H1 (cell line): ENCODE measurements at regions not wholly inside any gene's neighbourhood (a gene's known extent, or its start where the extent isn't known, plus 50 kb on each side); places are given as distances from the start of the nearest gene placed in this dataset.

Source experiments
- CTCF ChIA-PET: fragments of 300-600 bp; sonication (Branson Sonifier 250); formaldehyde crosslinking; loops from one replicate; lab custom pipeline; 2021; ENCODE audit not compliant: partially characterized antibody; lab: Charles Lee
- POLR2A ChIA-PET: fragments of 300-600 bp; sonication (Branson Sonifier 250); formaldehyde crosslinking; loops from one replicate; lab custom pipeline; 2021; ENCODE audit warnings: inconsistent platforms; ENCODE audit not compliant: partially characterized antibody; lab: Charles Lee
- DNase-seq, 2 experiments: peaks; one replicate each; pipeline versions ENCODE4 v3.0.0 to v3.0.0-alpha.2; 2010 to 2022; ENCODE audit warnings: low spot score in 2 of 2, low read depth in 1 of 2, mixed read lengths in 1 of 2
- FAIRE-seq: peaks from 2 replicates; lab custom pipeline; 2011; peaks lifted over from hg19 to GRCh38; lab: Jason Lieb, UNC
- H2AFZ ChIP-seq: 2 replicates; pipeline ENCODE4 v1.8.1; 2012; ENCODE audit warnings: low read length, inconsistent platforms
- H2AK5ac ChIP-seq: 2 replicates; pipeline ENCODE4 v1.6.1; 2013; ENCODE audit warnings: low read depth, low read length
- H2BK120ac ChIP-seq: replicated peaks from 2 replicates; pipeline ENCODE3; 2013; ENCODE audit warnings: low read depth, low read length, inconsistent platforms
- H2BK12ac ChIP-seq: 2 replicates; pipeline ENCODE4 v1.6.1; 2013; ENCODE audit warnings: low read depth, low read length
- H2BK15ac ChIP-seq: 2 replicates; pipeline ENCODE4 v1.6.1; 2013; ENCODE audit warnings: low read length
- H2BK20ac ChIP-seq: 2 replicates; pipeline ENCODE4 v1.6.1; 2013; ENCODE audit warnings: low read length
- H2BK5ac ChIP-seq: 2 replicates; pipeline ENCODE4 v1.6.1; 2013; ENCODE audit warnings: low read depth, low read length
- H3K14ac ChIP-seq: 2 replicates; pipeline ENCODE4 v1.6.1; 2013; ENCODE audit warnings: inconsistent platforms; ENCODE audit not compliant: insufficient read length
- H3K18ac ChIP-seq: 2 replicates; pipeline ENCODE4 v1.6.1; 2013; ENCODE audit warnings: low read length; ENCODE audit errors: extremely low read depth
- H3K23ac ChIP-seq: 2 replicates; pipeline ENCODE4 v1.6.1; 2013; ENCODE audit warnings: inconsistent platforms; ENCODE audit not compliant: insufficient read length
- H3K23me2 ChIP-seq: 2 replicates; pipeline ENCODE4 v1.6.1; 2013; ENCODE audit warnings: low read depth, low read length
- H3K27ac ChIP-seq: 2 replicates; pipeline ENCODE4 v1.6.1; 2011; ENCODE audit warnings: low read depth, low read length, inconsistent platforms
- H3K27me3 ChIP-seq, 4 experiments: replicated peaks in 1 of 4; 1 replicate in 1 of 4; 2 replicates in 3 of 4; pipeline versions ENCODE4 v1.6.1 to v1.8.1; 2011 to 2013; ENCODE audit warnings: low read length in 3 of 4, mild to moderate bottlenecking in 3 of 4, inconsistent platforms in 2 of 4, mixed read lengths in 2 of 4, moderate library complexity in 1 of 4; ENCODE audit not compliant: control insufficient read depth in 3 of 4, insufficient read depth in 3 of 4; ENCODE audit errors: extremely low read depth in 1 of 4
- H3K36me3 ChIP-seq, 4 experiments: 2 replicates each; pipeline versions ENCODE4 v1.6.1 to v1.8.1; 2011 to 2013; ENCODE audit warnings: mild to moderate bottlenecking in 4 of 4, low read length in 3 of 4, moderate library complexity in 2 of 4, control low read depth in 1 of 4, inconsistent platforms in 1 of 4; ENCODE audit not compliant: insufficient read depth in 4 of 4, control insufficient read depth in 2 of 4
- H3K4ac ChIP-seq: replicated peaks from 2 replicates; pipeline ENCODE3; 2013; ENCODE audit warnings: low read length, low read depth, mixed read lengths, inconsistent platforms; ENCODE audit not compliant: insufficient read length
- H3K4me1 ChIP-seq, 4 experiments: replicated peaks in 1 of 4; 1 replicate in 1 of 4; 2 replicates in 3 of 4; pipeline versions ENCODE4 v1.6.1 to v1.8.1; 2011 to 2013; ENCODE audit warnings: low read length in 3 of 4, inconsistent platforms in 2 of 4, mixed read lengths in 1 of 4; ENCODE audit not compliant: insufficient read depth in 4 of 4, control insufficient read depth in 3 of 4
- H3K4me2 ChIP-seq, 2 experiments: 2 replicates each; pipeline versions ENCODE4 v1.6.1 to v1.8.1; 2011 to 2013; ENCODE audit warnings: low read depth in 2 of 2, low read length in 2 of 2, control low read depth in 1 of 2, inconsistent platforms in 1 of 2, mild to moderate bottlenecking in 1 of 2; ENCODE audit not compliant: insufficient read depth in 1 of 2
- H3K4me3 ChIP-seq, 4 experiments: fragments of 200-600, 300-600 bp in 1 of 4; sonication (generic), shearing (Covaris generic), sonication (Bioruptor Twin) in 1 of 4; 2 replicates each; pipeline versions ENCODE4 v1.5.1 to v1.8.1; 2011 to 2016; ENCODE audit warnings: low read length in 4 of 4, low read depth in 3 of 4, control low read depth in 2 of 4, inconsistent platforms in 2 of 4, mild to moderate bottlenecking in 2 of 4, mixed read lengths in 1 of 4, moderate library complexity in 1 of 4; ENCODE audit not compliant: insufficient read depth in 2 of 4; ENCODE audit errors: extremely low read depth in 1 of 4
- H3K56ac ChIP-seq: replicated peaks from 2 replicates; pipeline ENCODE3; 2013; ENCODE audit warnings: low read depth, mild to moderate bottlenecking, mixed read lengths, low read length, inconsistent platforms; ENCODE audit not compliant: insufficient read length
- H3K79me1 ChIP-seq: 2 replicates; pipeline ENCODE4 v1.6.1; 2013; ENCODE audit warnings: low read depth, low read length, control low read depth
- H3K79me2 ChIP-seq, 2 experiments: 2 replicates each; pipeline versions ENCODE4 v1.6.1 to v1.8.1; 2012 to 2013; ENCODE audit warnings: low read length in 2 of 2, mild to moderate bottlenecking in 2 of 2, inconsistent platforms in 1 of 2; ENCODE audit not compliant: insufficient read depth in 2 of 2, control insufficient read depth in 1 of 2
- H3K9ac ChIP-seq, 4 experiments: replicated peaks in 1 of 4; 1 replicate in 1 of 4; 2 replicates in 3 of 4; pipeline versions ENCODE4 v1.6.1 to v1.8.1; 2011 to 2013; ENCODE audit warnings: low read depth in 3 of 4, low read length in 3 of 4, control low read depth in 2 of 4, mild to moderate bottlenecking in 2 of 4, moderate library complexity in 2 of 4, inconsistent platforms in 1 of 4; ENCODE audit errors: extremely low read depth in 1 of 4
- H3K9me3 ChIP-seq, 2 experiments: 2 replicates each; pipeline versions ENCODE4 v1.6.1 to v1.8.1; 2012 to 2013; ENCODE audit warnings: mild to moderate bottlenecking in 2 of 2, moderate library complexity in 2 of 2, control low read depth in 1 of 2, inconsistent platforms in 1 of 2, low read depth in 1 of 2, low read length in 1 of 2, mixed read lengths in 1 of 2; ENCODE audit not compliant: insufficient read depth in 2 of 2
- H4K20me1 ChIP-seq, 2 experiments: replicated peaks in 1 of 2; 2 replicates each; pipeline versions ENCODE3 to v1.8.1; 2011 to 2013; ENCODE audit warnings: inconsistent platforms in 2 of 2, low read length in 2 of 2, mild to moderate bottlenecking in 1 of 2; ENCODE audit not compliant: insufficient read depth in 2 of 2, control insufficient read depth in 1 of 2
- H4K5ac ChIP-seq: 2 replicates; pipeline ENCODE4 v1.6.1; 2013; ENCODE audit warnings: low read length, low read depth, mixed read lengths, inconsistent platforms; ENCODE audit not compliant: insufficient read length
- H4K8ac ChIP-seq: 2 replicates; pipeline ENCODE4 v1.8.0; 2013; ENCODE audit warnings: mild to moderate bottlenecking, moderate library complexity, low read length, inconsistent platforms; ENCODE audit not compliant: insufficient read depth; ENCODE audit errors: extremely low read depth
- H4K91ac ChIP-seq: replicated peaks from 2 replicates; pipeline ENCODE3; 2013; ENCODE audit warnings: low read length, mixed read lengths, inconsistent platforms; ENCODE audit not compliant: insufficient read length
- JUND ChIP-seq: IDR thresholded peaks from 2 replicates; pipeline ENCODE4 v1.6.1; 2011; ENCODE audit warnings: mild to moderate bottlenecking, improper control_type of control experiment, low read length
- POLR2A ChIP-seq, 2 experiments: IDR thresholded peaks; 1 replicate in 1 of 2; 2 replicates in 1 of 2; pipeline ENCODE4 v1.6.1; 2011; ENCODE audit warnings: low read depth in 2 of 2, low read length in 2 of 2, mild to moderate bottlenecking in 2 of 2; ENCODE audit errors: control extremely low read depth in 1 of 2
- RBBP5 ChIP-seq: IDR thresholded peaks from 2 replicates; pipeline ENCODE4 v1.7.1; 2012; ENCODE audit warnings: low read depth, mild to moderate bottlenecking, inconsistent platforms, low read length, moderate library complexity, borderline replicate concordance
- SIN3A ChIP-seq, 2 experiments: IDR thresholded peaks in 1 of 2; conservative IDR thresholded peaks in 1 of 2; 2 replicates each; pipeline ENCODE4 v1.6.1; 2011 to 2012; ENCODE audit warnings: low read length in 2 of 2, improper control_type of control experiment in 1 of 2, low read depth in 1 of 2, mild to moderate bottlenecking in 1 of 2
- SP1 ChIP-seq: IDR thresholded peaks from 2 replicates; pipeline ENCODE4 v1.6.1; 2011; ENCODE audit warnings: low read depth, low read length
- TAF7 ChIP-seq: optimal IDR thresholded peaks from 2 replicates; pipeline ENCODE3; 2011; ENCODE audit warnings: low read depth, mild to moderate bottlenecking, inconsistent platforms, low read length, moderate library complexity, borderline replicate concordance
- WGBS, 2 experiments: shearing (Covaris generic) in 1 of 2; methylation state at CpG; one replicate each; pipeline versions ENCODE4 v1.1.6 to v1.1.7; 2013 to 2015; ENCODE audit warnings: low lambda C conversion rate in 2 of 2, mixed read lengths in 2 of 2, inconsistent platforms in 1 of 2, low coverage in 1 of 2, missing lambda C conversion rate in 1 of 2; ENCODE audit not compliant: insufficient replicate concordance in 2 of 2, insufficient coverage in 1 of 2, insufficient read length in 1 of 2; ENCODE audit errors: extremely low coverage in 1 of 2, missing lambda C conversion rate in 1 of 2; 5-methylcytosine and 5-hydroxymethylcytosine counted together

GRCh38 chr3:130820976-130821375 lies 72.9 kb upstream of the ATP2C1 start:
- DNase-seq (no peak), FAIRE-seq (no peak)
- no peak overlapping the region for H3K23ac ChIP-seq
- H4K8ac ChIP-seq = no peak overlapping the region
- no peak overlapping the region for H2BK120ac ChIP-seq
- no peaks in the 10 kb centered on the region for H3K36me3 ChIP-seq
- no peaks in the 10 kb centered on the region for H4K20me1 ChIP-seq
- H3K4me3 ChIP-seq = no peak overlapping the region
- no peaks in the 10 kb centered on the region for H3K23me2 ChIP-seq
- no peak overlapping the region for H2BK20ac ChIP-seq
- no peak overlapping the region for H3K4me2 ChIP-seq
- H3K79me1 ChIP-seq = no peaks in the 10 kb centered on the region
- H3K9ac ChIP-seq = no peak overlapping the region
- H3K4ac ChIP-seq = no peak overlapping the region
- no peak overlapping the region for H4K91ac ChIP-seq
- H3K14ac ChIP-seq = no peak overlapping the region
- TF ChIP-seq SIN3A (conservative IDR thresholded peaks at IDR 0.05 in 1 of 2, IDR thresholded peaks at IDR 0.05 in 1 of 2; ENCODE audit: low read depth in 1 of 2, low read length in 2 of 2) = no peak
- TF ChIP-seq JUND = no peak
- no peak for TF ChIP-seq SP1
- TF ChIP-seq RBBP5 = no peak
- TF ChIP-seq TAF7 = no peak
- no peak for TF ChIP-seq POLR2A (IDR thresholded peaks at IDR 0.05; ENCODE audit: control extremely low read depth in 1 of 2, low read depth in 2 of 2, low read length in 2 of 2)
- H2BK15ac ChIP-seq = no peak overlapping the region
- POLR2A ChIA-PET = no interaction called here
- no peak overlapping the region for H3K27ac ChIP-seq
- H2AK5ac ChIP-seq = no peak overlapping the region
- H2BK12ac ChIP-seq = no peak overlapping the region
- no peaks in the 10 kb centered on the region for H3K9me3 ChIP-seq
- H3K56ac ChIP-seq = no peak overlapping the region
- no peaks in the 10 kb centered on the region for H3K27me3 ChIP-seq
- H2BK5ac ChIP-seq = no peak overlapping the region
- H2AFZ ChIP-seq = no peak overlapping the region
- H3K4me1 ChIP-seq = peaks cover 0 to 3% (median 0%) of the 10 kb centered on the region in 4 experiments; a peak in 2 of 7 replicates
- no peaks in the 10 kb centered on the region for H3K79me2 ChIP-seq
- no peak overlapping the region for H3K18ac ChIP-seq
- 92% methylated on average over 2 of the region's 2 CpGs; no CpG with 5 or more reads in 1 of the 2 experiments for WGBS, 2 experiments
- H4K5ac ChIP-seq = no peak overlapping the region
- CTCF ChIA-PET = no interaction called here
